Upper lobe of left lung (tissue), 4 donors: ENCODE measurements at regions not wholly inside any gene's neighbourhood (a gene's known extent, or its start where the extent isn't known, plus 50 kb on each side); places are given as distances from the start of the nearest gene placed in this dataset.

Source experiments
- CTCF ChIP-seq, 6 experiments: fragments of 450-650 bp in 4 of 6; fragments of 200-600 bp in 2 of 6; sonication (generic) in 2 of 6; IDR thresholded peaks; one replicate each; pipeline ENCODE4 v1.5.1; 2016 to 2019; ENCODE audit warnings: antibody characterized with exemption in 6 of 6
- EP300 ChIP-seq, 4 donors: sonication (generic); formaldehyde crosslinking; IDR thresholded peaks; one replicate each; pipeline ENCODE4 v1.5.1; 2017; ENCODE audit warnings: antibody characterized with exemption in 4 of 4, control low read depth in 2 of 4
- POLR2A ChIP-seq, 4 donors: fragments of 450-650 bp; IDR thresholded peaks; one replicate each; pipeline ENCODE4 v1.5.1; 2016 to 2017; ENCODE audit warnings: antibody characterized with exemption in 4 of 4, mild to moderate bottlenecking in 2 of 4
- POLR2AphosphoS5 ChIP-seq, 2 donors: sonication (generic); formaldehyde crosslinking; IDR thresholded peaks; one replicate each; pipeline ENCODE4 v1.5.1; 2017; ENCODE audit warnings: antibody characterized with exemption in 2 of 2

- TF ChIP-seq POLR2A (IDR thresholded peaks at IDR 0.05), result no peak
- TF ChIP-seq CTCF (IDR thresholded peaks at IDR 0.05), result no peak
- TF ChIP-seq POLR2AphosphoS5 (IDR thresholded peaks at IDR 0.05), result no peak
- TF ChIP-seq EP300 (IDR thresholded peaks at IDR 0.05), result no peak
Observed at GRCh38 chr18:22688877-22689496, 244.1 kb upstream of the RBBP8 start.
